ENCODE measurements at regions not wholly inside any gene's neighbourhood (a gene's known extent, or its start where the extent isn't known, plus 50 kb on each side); places are given as distances from the start of the nearest gene placed in this dataset.

- DNase-seq (ENCODE audit: extremely low read depth, low read depth) = no peak
Observed at GRCh38 chr10:117635826-117636225, 93.3 kb downstream of the EMX2 start.

GRCh38 chr10:117638200-117638599 lies 95.7 kb downstream of the EMX2 start:
- DNase-seq (ENCODE audit: extremely low read depth, low read depth) = no peak

GRCh38 chr10:117638664-117639200 lies 96.2 kb downstream of the EMX2 start:
- DNase-seq (ENCODE audit: extremely low read depth, low read depth) = no peak

- DNase-seq (ENCODE audit: extremely low read depth, low read depth) = no peak
Observed at GRCh38 chr10:117640406-117640805, 97.9 kb downstream of the EMX2 start.

DNA sequence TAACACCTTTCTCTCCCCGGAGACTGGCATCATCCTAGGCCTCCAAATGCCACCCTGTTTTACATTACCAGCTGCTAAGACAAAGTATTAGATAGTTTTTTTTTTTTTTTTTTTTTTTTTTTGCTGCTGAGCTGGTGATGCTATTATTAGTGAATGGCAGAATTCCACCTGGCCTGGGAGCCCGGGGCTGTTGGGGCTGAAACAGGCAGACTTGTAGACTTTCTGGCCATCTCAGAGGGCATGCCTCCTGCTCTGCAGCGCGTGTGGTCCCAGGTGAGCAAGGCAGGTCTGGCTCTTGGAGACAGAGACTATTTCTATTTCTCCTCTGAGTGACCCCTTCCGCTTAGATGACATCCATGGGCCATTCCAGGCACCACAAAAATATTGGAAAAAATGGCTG lies 104.2 kb downstream of the EMX2 start:
- no peak for DNase-seq (ENCODE audit: extremely low read depth, low read depth)

DNA sequence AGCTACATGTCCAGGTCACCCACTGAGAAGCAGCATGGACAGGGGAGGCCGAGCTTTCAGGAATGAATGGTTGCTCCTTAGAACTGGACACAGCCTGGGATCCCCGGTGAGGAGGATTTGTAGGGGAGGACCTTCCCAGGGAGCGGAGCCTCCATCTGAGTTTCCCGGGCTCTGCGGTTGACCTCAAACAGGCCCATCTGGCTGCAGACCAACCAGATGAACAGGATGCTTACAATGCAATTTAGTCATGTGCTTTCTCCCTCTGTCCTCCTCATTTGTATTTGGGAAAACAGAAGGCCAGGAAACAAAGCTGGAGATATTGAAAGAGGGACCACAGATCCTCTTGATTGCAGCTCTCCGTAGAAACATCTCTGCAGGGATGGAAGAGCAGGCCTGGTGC lies 104.8 kb downstream of the EMX2 start:
- DNase-seq (ENCODE audit: extremely low read depth, low read depth) = no peak

DNA sequence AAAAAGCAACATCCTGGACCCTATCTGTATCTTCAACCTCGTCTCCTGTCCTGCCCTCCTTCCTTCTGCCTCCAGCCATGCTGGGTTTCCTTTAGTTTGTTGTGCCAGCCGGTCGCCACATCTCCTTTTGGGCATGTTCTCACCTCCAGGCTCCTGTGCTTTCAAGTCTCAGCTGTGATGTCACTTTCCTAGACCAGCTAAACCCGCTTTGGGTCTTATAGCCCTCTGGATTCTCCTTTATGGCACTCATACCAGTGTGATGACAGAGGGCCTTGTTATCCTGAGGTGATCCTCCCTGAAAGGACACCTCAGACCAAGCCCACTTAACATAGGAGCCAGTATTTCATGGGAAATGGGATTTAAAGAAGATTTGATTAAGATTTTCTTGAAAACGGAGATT lies 108.6 kb downstream of the EMX2 start:
- no peak for DNase-seq (ENCODE audit: extremely low read depth, low read depth)

DNA sequence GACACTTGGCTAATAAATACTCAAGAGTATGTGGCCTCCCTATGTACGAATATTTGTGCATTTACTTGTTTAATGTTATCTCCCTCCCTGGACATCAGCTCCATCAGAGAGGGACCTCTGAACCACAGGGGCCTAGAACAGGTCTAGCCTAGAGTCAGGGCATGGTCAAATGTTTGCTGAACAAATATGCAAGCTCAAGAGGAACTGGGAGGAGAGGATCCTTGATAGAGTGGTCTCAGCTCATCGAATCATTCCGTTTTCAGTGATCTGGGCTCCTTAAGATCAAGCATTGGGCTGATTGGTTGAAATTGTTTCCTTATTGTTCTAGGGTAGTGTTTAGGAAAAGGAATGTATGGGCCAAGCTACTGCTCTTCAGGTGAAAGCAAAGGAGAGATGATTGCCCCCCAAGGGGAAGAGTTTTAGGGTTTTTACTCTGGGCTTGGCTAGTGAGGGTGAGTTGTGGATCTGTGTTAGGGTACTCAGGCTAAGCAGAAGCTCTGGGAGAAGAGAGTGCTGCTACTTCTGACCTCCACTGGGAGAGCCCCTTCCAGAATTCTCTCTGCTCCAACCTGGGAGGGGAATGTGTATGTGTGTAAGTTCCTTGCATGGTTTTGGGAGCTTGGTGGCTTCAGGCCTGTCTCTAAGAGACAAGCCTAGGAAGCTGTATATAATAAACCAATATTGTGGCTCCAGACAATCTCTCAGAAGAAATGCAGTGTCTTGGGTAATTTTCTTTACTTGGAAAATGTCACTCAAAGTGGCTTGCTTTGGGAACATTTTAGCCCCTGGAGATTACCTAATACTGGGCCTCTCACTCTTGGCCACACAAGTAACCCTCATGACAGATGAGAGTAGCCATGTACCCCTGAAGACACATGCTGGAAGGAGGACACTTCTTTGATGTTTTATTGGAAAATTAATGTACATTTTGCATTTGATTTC lies 110.0 kb downstream of the EMX2 start:
- no peak for DNase-seq (ENCODE audit: extremely low read depth, low read depth)

DNA sequence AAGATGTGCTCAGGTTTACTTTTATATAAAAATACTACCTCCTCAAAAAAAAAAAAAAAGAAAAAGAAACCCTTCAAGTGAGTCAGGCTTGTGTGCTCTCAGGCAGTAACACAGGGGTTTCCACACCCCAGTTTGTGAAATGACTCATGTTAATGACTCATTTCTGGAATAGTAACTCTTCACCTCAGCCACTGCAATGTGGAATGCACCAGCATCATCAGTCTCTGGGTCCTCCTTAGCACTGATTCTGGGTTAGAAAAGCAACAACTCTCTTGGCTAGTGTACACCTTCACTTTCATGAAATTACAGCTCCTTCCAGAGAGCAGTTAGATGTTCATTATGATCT lies 110.6 kb downstream of the EMX2 start:
- DNase-seq (ENCODE audit: extremely low read depth, low read depth) = peak; percentile 68

GRCh38 chr10:117654105-117654504 lies 111.6 kb downstream of the EMX2 start:
- DNase-seq (ENCODE audit: extremely low read depth, low read depth) = no peak

- no peak for DNase-seq (ENCODE audit: extremely low read depth, low read depth)
Observed at GRCh38 chr10:117656385-117657367, 114.1 kb downstream of the EMX2 start.

DNA sequence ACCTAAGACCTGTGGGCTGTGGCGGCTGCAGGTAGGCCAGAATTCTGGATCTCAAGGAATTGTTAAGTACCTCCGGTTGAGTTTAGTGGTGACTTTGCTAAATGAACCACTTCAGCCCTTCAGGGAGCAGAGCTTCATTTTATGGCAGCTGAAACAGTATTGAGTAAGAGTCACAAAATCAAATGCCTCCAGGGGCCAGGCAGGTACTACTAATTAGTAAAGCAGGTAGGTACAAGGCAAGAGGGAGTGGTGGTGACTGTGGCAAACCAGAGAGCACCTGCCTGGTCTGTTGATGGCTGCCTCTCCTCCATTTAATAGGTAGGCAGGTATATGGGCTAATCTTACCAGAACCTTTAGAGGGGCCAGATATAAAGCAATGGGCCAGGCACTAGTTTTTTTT lies 118.8 kb downstream of the EMX2 start:
- no peak for DNase-seq (ENCODE audit: extremely low read depth, low read depth)

DNA sequence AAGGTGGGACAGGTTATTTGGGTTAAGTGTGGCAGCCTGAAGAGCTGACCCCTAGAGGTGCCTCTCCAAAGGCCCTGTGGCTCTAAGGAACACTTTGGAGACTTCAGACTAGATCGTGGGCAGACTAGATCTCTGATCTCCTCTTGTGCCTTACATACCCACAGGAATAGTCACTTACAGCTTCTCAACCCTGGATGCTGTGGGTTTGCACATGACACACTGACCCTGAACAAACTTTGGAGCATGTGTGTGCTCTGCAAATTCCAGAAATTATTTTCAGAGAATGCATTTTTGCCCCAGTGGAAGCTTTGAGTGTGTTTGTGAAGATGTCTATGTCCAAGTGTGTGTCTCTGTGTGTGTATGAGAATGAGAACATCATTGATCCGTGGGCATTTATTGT lies 119.6 kb downstream of the EMX2 start:
- DNase-seq (ENCODE audit: extremely low read depth, low read depth) = no peak

- no peak for DNase-seq (ENCODE audit: extremely low read depth, low read depth)
Observed at GRCh38 chr10:117662751-117663540, 120.4 kb downstream of the EMX2 start.

- peak; percentile 25 for DNase-seq (ENCODE audit: extremely low read depth, low read depth)
Observed at GRCh38 chr10:117663750-117664149, 121.2 kb downstream of the EMX2 start.

- no peak for DNase-seq (ENCODE audit: extremely low read depth, low read depth)
Observed at GRCh38 chr10:117664288-117664687, 121.7 kb downstream of the EMX2 start.

- DNase-seq (ENCODE audit: extremely low read depth, low read depth) = no peak
Observed at GRCh38 chr10:117666166-117666565, 123.6 kb downstream of the EMX2 start.

- no peak for DNase-seq (ENCODE audit: extremely low read depth, low read depth)
Observed at GRCh38 chr10:117666965-117667364, 124.4 kb downstream of the EMX2 start.

GRCh38 chr10:117667831-117668230 lies 125.3 kb downstream of the EMX2 start:
- no peak for DNase-seq (ENCODE audit: extremely low read depth, low read depth)

- no peak for DNase-seq (ENCODE audit: extremely low read depth, low read depth)
Observed at GRCh38 chr10:117668327-117669008, 125.9 kb downstream of the EMX2 start.

All from NCI-H460 (cell line).